Stimulated activated CD8-positive, alpha-beta memory T cell treated with anti-CD3 and anti-CD28 coated beads, Interleukin-15, amount 100 ng/mL, for 48 hours (primary cell): ENCODE measurements at regions not wholly inside any gene's neighbourhood (a gene's known extent, or its start where the extent isn't known, plus 50 kb on each side); places are given as distances from the start of the nearest gene placed in this dataset.
"Not testable (repeated sequence)": the region's sequence is repeated elsewhere in the genome, so short reads cannot be mapped to it uniquely, and the experiment has no call there.

ENCODE experiments used
- DNase-seq, 2 donors: peaks; one replicate each; pipeline ENCODE4 v3.0.0-alpha.2; 2020; ENCODE audit warnings: low read depth in 2 of 2

DNA sequence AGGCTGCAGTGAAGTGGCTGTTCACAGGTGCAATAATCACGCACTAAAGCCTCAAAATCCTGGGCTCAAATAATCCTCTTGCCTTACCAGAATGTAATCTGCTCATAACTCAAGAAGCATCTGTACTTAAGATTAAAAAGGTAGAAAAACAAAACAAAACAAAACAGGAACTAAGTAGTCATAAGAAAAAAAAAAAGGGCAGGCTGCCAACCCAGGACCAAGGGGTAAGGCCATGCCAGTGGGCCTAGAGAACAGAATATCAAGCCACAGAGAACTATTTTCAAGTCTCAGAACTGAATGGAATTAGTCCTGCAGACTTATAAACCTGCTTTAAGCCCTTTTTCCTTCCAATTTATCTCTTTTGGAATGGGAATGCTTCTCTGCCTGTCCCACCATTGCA lies 64.8 kb upstream of the TBC1D3K start:
- no peak for DNase-seq

DNA sequence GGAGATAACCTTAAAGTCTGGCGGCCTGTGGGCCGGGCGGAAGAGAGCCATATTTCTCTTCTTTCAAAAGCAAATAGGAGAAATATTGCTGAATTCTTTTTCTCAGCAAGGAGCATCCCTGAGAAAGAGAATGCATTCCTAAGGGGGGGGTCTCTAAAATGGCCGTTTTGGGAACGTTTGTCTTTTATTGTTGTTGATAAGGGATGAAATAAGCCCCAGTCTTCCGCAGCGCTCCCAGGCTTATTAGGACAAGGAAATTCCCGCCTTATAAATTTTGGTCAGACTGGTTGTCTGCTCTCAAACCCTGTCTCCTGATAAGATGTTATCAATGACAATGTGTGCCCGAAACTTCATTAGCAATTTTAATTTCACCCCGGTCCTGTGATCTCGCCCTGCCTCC lies 65.8 kb upstream of the TBC1D3K start:
- DNase-seq: not testable (repeated sequence)

DNA sequence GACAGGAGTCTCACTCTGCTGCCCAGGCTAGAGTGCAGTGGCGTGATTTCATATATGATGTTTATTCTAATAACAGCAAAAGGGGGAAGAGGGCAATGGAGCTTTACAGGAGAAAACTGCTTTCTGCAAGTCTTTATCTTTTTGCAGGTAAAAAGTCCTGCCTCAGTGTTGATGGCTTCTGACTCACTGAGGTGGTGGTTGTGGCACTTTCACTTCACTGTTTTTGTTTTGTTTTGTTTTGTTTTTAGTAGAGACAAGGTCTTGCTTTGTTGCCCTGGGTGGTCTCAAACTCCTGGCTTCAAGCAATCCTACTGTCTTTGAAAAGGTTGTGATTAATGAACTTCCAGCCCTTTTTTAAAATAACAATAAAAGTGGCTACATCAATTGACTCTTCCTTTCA lies 68.0 kb upstream of the TBC1D3K start:
- no peak for DNase-seq

DNA sequence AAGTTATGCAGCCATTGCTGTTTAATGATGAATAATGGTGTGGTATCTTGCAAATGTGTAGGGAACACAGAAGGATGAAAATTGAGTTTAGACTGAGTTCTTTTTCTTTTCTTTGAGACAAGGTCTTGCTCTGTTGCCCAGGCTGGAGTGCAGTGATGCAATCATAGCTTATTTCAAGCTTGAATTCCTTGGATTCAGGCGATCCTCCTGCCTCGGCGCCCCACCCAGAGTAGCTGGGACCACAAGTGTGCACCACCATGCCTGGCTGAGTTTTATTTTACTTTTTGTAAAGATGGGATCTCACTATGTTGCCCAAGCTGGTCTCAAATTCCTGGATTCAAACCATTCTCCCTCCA lies 74.6 kb upstream of the TBC1D3K start:
- DNase-seq: no peak

GRCh38 chr17:37848690-37849616 lies 75.3 kb upstream of the TBC1D3K start:
- DNase-seq: peak in 1 of 2 donors; percentile 6

DNA sequence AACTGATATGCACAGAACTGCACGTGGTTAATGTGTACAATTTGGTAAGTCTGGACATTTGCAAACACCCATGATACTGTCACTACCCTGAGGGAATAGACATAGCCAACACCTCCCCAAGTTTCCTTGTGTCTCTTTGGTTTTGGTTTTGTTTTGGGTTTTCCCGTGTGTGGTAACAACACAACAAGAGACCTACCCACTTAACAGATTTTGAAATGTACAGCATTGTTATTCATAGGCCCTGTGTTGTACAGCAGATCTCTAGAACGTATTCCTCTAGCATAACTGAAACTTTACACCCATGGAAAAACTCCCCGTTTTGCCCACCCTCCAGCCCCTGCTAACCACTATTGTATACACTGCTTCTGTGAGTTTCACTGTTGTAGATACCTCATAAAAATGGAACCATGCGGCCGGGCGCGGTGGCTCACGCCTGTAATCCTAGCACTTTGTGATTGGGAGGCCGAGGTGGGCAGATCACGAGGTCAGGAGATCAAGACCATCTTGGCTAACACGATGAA lies 76.3 kb upstream of the TBC1D3K start:
- DNase-seq: peak in 1 of 2 donors; percentile 30

DNA sequence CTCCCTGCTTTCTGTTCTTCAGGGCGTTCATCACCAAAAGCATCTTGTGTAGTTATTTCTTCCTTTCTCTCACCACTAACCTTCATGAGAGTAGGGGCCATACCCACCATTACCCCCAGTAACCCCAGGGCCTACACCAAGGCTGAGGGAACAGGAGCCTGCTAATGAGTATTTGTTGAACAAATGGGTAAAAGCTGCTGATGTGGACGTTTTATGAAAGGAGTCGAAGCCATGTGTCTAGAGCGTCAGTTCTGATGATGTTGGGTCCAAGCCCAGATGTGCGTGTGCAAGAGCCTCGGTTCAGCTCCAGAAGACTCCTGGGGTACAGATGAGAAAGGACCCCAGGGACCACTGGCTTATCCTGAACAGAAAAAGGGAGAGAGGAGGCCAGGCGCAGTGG lies 77.1 kb upstream of the TBC1D3K start:
- no peak for DNase-seq

DNA sequence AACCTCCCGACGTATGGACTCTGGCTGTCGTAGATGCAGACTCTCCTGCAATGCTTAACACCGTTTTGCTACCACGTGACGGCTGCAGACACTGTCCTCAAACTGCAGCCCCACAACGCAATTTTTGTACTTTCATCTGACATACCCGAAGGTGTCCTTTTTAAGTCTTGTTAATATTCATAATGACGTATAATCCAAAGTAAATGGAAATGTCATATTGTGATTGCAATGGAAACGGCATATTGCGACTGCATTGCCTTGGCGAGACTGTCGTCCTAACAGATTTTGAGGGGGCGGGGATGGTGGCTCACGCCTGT lies 79.3 kb upstream of the TBC1D3K start:
- no peak for DNase-seq

GRCh38 chr17:37844158-37844976 lies 79.8 kb upstream of the TBC1D3K start:
- peak; percentile 32 to 39 for DNase-seq

DNA sequence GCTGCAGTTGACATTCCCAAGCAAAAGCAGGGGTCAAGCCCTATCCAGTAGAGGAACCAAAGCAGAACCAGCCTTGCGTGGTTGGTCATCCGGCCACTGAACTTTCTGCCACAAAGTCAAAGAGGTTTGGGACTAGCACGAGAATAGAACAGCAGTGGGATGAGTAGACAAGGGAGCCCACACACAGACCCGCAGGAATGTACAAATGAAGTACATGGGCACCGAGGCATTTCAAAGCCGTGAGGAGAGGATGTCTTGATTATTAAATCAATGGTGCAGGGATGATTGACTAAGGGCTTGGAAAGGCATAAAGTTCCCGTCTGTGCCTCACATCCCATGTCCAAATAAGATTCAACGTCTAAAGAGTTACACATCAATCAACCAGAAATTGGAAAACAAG lies 81.8 kb upstream of the TBC1D3K start:
- DNase-seq: no peak

- DNase-seq: no peak
Measured at GRCh38 chr17:37841232-37841631, 83.0 kb upstream of the TBC1D3K start.

DNA sequence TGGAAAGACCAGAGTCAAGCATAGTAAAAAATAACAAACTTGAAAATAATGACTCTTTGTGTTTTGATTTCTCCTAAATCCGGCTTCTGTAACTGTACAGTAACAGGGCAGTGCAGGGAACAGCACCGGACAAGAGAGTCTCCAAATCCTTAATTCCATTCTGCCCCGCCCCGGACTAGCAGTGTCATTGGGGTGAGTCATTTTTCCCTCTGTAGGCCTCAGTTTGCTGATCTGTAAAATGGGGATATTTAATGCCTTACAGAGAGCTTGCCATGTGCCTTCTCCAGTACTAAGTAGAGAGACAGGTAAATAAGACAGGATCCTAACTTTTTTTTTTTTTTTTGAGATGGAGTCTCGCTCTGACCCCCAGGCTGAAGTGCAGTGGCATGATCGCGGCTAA lies 83.6 kb upstream of the TBC1D3K start:
- no peak for DNase-seq

DNA sequence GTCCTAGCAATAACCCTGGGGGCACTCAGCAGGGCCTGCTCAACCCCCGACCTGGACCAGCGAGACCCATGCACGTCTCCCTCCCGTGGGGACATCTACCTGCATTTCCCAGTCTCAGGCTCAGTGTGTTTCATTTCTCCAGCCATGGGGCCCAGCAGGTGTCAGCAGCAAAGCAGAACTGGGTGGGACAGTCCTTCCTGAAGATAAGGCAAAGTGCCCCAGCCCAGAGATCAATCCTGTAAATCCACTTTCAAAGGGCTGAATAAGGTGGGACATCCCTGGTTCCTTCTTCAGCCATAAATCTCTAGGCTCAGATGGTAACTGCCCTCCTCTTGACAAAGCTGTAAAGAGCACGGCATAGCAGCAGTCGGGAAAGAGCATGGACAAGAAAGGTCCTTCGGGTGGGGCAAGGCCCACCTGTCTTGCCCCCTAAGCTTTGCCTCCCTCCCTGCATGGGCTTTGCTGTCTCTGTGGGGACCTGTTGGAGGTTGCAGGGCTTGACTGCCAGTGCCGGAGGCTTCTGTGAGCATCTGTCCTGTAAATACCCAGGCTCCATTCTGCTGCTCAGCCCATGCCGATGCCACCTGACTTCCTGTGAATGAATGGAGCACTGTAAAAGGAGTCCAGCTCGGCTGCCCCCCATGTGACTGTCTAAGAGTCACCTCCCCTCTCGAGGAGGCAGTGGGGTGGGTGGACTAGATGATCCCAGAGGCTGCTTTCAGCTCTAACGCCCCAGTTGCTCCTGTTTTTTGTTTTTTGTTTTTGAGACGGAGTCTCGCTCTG lies 84.8 kb upstream of the TBC1D3K start:
- DNase-seq: no peak

GRCh38 chr17:37838276-37838675 lies 85.9 kb upstream of the TBC1D3K start:
- no peak for DNase-seq

DNA sequence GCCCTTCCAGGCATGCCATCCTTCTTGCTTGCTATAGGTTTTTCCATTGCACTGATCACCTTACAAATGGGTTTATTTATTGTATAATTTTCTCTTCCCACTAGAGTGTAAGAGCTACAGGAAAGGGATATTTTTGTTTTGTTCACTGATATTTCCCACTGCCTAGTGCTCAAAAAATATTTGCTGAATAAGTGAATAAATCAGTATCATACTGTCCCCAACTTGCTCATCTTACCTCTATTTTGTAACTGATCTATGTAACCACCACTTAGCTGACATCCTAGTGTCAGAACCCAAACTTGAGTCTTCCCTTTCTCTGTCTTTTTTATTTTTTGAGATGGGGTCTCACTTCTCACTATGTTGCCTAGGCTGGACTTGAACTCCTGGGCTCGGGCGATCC lies 87.6 kb upstream of the TBC1D3K start:
- DNase-seq: no peak

DNA sequence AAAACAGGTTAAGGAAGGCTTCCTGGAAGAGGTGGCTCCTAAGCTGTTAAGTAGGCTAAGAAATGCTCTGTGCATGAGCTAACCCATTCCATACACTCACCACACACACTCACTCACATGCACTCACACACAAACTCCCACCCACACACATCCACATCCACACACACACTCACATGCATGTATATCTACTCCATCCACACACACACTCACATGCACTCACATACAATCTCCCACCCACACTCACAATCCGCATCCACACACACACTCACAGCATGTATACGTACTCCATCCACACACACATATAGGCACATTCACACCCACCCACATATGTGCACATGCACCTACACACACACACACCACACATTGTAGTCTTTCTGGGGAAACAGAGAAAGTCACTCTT lies 89.3 kb upstream of the HNF1B start:
- DNase-seq: no peak

- peak; percentile 18 to 36 for DNase-seq
Measured at GRCh38 chr17:37833237-37833859, 88.5 kb upstream of the HNF1B start.

DNA sequence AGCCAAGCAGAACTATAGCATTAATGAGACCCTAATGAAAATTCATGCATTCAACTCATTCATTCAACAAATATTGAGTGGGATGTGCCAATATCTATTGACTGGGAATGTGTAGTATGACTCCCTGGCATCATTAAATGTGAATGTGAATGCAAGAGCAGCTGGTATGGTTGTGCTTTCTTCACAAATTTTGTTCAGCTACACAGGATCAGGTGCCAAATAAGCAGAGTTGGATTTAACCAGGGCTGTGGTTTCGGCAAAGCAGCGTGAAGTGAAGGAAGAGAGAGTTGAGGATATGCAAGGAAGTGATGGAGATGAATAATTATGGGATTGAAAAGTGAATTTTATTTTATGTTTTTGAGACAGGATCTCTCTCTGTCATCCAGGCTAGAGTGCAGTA lies 87.1 kb upstream of the HNF1B start:
- no peak for DNase-seq

DNA sequence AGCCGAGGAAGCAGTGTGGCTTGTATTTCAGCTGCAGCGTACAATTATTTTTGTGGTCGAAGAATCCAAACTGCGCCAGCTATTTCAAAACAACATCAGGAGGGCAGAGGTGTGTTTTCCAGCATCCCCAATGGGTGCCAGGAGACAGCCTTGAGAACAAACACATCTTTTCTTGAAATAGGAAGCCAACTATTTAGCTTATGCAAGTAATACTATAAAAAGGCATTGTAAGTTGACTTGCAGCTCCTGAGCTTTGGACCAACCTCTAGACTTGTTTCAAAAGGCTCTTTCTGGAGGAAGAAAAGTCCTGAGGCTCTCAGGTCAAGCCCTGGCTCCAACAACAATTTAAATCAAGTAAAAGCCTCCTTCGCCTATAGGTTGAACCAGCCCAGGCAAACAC lies 86.6 kb upstream of the HNF1B start:
- no peak for DNase-seq

- DNase-seq: no peak
Measured at GRCh38 chr17:37830151-37830993, 85.5 kb upstream of the HNF1B start.
